ENCODE measurements at regions not wholly inside any gene's neighbourhood (a gene's known extent, or its start where the extent isn't known, plus 50 kb on each side); places are given as distances from the start of the nearest gene placed in this dataset.

DNA sequence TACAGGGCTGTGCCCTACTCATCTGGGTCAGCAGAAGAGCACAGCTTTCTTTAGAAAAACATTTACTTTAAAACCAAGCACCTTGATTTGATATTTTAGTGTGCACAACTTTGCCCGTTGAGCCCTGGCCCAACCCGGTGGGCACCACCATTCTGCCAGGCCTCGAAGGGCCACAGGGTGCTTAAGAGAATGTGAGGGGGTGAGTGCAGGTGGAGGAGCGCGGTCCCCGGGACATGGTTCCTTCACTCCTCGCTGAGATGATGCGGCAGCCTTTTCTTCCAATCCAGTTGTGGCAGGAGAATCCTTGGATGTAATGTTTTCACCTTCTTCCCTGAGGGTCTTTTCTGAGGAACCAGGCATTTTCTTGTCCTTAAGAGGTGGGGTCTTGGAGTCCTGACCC lies 119.0 kb downstream of the RPIA start:
- TF ChIP-seq, protein P1, sequence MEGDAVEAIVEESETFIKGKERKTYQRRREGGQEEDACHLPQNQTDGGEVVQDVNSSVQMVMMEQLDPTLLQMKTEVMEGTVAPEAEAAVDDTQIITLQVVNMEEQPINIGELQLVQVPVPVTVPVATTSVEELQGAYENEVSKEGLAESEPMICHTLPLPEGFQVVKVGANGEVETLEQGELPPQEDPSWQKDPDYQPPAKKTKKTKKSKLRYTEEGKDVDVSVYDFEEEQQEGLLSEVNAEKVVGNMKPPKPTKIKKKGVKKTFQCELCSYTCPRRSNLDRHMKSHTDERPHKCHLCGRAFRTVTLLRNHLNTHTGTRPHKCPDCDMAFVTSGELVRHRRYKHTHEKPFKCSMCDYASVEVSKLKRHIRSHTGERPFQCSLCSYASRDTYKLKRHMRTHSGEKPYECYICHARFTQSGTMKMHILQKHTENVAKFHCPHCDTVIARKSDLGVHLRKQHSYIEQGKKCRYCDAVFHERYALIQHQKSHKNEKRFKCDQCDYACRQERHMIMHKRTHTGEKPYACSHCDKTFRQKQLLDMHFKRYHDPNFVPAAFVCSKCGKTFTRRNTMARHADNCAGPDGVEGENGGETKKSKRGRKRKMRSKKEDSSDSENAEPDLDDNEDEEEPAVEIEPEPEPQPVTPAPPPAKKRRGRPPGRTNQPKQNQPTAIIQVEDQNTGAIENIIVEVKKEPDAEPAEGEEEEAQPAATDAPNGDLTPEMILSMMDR (IDR thresholded peaks at IDR 0.05; ENCODE audit: poor library complexity), result no peak
- TF ChIP-seq EZH2 (IDR thresholded peaks at IDR 0.05; ENCODE audit: borderline replicate concordance) (no peak), EZH2phosphoT487 (IDR thresholded peaks at IDR 0.05; ENCODE audit: low read depth, severe bottlenecking, unreplicated experiment) (no peak)

All from hepatocyte (in vitro differentiated cells).